Embryonic facial prominence (tissue), 1 donor: ENCODE measurements at regions not wholly inside any gene's neighbourhood (a gene's known extent, or its start where the extent isn't known, plus 50 kb on each side); places are given as distances from the start of the nearest gene placed in this dataset.

ENCODE experiments used
- DNase-seq: peaks from one replicate; pipeline ENCODE4 v3.0.0-alpha.2; 2016; ENCODE audit errors: extremely low spot score

DNA sequence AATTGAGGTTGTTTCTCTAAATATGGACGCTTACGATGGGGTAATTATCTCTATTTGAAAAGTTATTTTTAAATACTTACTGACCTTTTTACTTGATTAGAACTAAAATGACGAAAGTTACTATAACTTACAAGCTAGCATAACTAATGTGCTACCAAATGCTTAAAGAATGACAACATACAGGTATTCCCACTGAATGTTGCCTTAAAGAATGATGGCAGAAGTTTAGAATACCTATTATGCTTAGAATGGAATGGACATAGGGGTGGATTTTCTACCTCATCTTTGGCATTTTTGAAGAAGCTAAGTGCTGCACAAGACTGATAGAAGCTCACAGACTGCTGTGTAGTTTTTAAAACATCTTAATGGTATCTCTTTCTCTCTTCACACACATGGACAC, 284.8 kb downstream of the THBS2 start:
- DNase-seq, result no peak

DNA sequence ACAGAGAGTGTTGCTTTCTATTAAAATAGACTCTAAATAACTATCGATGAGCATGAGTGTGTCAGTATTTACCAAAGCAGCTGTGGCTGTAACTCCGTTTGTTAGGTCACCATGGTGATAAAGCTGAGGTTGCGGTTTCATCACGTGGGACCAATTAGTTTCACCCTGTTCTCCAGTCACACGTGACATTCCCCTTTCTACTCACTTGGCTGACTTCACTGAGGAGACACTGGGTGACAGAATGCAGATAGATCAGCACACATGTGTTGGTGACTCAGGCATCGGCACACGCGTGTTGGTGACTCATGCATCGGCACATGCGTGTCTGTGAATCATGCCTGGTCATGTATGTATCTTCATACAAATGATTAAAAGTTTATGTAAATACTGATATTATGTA, 285.4 kb downstream of the THBS2 start:
- peak; percentile 77 for DNase-seq

DNA sequence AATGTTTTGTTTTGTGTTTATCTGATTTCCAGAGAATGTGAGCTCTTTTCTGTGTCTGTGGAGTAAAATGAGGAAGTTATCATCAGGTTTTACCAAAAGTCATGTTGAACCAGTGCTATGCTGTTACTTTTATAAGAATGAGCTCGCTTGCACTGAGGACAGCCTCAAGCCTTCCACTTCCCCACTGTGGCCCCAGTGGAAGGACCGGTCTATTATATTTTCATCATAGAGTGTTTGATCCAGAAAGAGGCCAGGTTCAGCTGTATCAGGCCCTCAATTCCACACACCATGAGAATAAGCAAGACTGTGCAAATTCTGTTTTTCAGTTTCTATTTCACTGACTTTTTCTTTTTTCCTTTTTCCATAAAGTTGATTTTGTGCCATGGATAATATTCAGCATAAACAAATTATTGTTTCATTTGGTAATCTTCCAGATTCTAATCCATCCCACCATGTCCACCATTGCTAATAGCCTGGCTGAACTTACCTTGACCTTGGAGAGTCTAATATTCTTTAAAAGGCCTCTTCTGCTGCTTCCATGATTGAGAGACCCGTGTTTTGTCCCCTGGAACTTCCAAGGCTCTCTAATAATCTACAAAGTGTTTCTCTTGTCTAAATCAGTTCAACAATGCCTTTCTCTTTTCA, 286.2 kb downstream of the THBS2 start:
- DNase-seq, result peak; percentile 12

DNA sequence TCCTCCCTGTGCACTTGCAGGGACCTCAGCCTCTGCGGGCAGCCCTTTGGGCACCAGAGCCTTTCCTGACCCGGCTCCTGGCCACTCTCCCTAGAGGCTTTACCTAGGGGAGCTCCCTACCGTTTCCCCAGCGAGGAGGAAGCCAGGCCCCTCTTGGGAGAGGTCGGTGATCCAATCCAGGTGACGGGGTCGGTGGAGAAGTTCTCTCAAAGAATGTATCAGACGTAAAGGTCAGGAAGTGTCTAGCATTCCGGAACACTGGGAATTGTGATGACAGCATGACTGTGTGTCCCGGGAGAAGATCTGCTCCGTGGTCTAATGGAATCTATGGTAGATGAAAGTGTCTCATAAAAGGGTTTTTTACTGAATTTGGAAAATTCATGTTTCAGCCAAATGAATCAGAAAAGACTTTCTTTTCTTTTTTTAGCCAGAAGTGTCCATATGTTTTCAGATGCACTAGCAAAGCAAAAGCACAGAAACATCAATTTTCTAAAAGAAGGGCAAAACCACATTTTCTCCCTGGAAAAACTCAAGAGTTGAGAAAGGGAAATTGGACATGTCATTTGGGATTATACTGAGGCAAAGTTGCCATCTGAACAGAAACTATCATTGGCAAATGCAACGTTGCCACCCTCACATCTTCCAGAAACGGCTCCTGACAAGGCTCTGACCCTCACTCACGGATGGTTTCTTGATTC, 289.4 kb downstream of the THBS2 start:
- no peak for DNase-seq

DNA sequence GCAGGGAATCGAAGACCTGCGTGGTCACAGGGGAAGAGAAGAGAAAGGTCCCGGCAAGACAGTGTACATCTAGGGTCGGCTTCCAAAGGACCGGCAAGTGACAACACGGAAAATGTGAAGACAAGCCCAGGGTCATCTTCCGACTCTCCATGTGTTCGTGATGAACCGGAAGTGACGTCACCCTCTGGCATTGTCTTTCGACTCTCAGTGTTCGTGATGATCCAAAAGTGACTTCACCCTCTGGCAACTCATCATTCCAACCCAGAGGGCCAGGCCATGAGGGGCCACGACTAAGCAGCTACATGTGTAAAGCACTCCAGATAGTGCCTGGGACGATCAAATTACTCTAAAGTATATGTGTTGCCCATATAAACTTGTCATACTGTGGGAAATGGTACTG, 290.8 kb downstream of the THBS2 start:
- DNase-seq, result no peak

DNA sequence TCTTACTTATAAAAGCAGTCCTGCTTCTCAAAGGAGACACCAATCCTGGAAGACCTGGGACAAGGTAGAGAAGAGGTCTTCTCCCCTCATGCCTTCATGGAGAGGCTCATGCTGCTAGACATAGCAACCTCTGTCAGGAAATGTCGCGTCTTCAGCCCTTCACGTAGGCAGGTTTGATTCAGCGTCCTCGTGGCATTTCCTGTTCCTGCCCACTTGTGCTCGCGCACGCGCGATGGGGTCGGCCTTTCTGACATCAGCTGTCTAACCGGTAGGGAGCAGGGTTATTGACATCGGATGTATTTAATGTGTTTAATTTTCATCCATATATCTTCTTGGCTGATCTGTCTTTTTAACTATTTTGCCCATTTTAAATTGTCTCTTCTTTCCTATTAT, 292.4 kb downstream of the THBS2 start:
- no peak for DNase-seq

DNA sequence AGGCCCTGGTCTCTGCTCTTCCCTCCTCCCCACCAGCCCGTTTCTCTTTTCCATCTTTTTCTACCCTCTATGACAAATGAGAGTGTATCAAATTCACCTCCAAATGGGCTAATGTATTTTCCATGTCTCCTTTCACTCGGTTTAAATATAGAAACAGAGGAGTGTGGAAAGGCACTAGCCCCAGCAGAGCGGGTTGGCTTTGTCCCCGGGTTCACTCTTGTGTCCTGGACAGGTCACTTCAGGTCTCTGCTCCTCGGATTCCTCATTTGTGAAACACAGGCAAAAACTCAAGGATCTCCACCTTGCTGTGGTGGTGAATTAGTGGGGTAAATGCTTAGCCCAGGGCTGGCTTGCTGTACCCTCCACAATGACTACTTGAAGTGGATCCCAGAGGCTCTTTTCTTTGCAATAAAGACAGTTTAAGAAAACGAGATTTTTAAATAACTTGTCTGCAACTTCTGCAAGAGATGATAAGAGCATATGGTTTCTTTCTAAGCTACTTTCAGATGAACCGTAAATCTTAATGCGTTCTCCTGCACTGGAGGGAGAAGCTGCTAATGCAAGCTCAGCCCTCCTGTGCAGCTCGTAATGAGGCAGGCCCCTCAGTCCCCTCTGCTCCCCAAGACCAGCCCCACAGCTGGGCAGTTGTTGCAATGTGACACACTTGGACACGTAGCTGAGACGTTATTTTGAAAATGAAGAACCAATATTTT, 292.9 kb downstream of the THBS2 start:
- DNase-seq, result no peak

DNA sequence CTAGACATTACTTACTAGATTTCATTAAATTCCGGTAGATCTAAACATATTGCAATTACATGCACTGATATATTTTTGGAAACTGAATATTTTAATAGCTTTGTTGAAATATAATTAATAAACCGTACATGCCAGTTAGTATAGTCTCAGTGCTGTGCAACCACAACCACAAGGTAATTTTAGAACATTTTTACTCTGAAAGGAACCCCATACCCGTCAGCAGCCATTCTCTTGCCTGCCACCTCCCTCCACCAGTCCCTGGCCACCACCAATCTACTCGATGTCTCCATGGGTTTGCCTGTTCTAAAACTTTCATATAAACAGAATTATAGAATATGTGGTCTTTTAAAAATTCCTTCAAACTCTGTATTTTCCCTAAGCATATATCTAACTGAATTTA, 293.9 kb downstream of the THBS2 start:
- no peak for DNase-seq

DNA sequence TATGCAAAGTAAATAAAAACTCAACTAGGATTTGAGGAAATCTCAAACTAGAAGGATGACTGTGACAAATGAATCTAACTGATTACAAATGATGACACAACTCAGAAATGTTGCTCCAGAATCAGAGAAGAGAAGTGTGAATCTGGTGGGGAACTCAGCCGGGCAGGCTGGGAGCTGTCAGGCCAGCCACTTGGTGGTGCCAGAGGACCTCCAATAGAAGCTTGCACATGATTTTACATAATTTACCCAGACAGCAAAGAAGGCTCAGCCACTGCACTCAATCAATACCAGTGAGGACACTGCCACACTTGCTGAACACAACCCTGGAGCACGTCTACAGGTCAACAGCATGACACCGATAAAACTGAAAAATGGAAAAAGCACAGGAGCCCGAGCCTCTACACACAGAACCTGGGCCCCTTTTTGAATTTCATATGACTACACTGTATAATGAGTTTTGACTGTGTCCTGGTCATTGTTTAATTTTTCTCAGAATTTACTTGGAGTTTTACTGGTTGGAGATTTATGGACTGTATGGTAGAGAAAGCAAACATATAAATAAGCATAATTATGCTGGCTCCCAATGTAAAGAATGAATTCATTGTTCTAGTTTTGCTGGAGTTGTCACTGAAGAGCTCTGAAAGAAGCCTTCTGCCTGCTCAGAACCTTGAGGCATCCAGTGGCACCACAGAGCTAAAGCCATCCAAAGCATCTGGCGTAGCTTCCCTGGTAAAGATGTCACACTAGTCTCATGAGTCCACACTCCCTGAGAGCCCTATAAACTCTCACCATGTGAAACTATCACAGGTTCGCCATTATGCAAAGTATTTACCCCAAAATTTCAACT, 296.5 kb downstream of the THBS2 start:
- DNase-seq, result peak; percentile 27

DNA sequence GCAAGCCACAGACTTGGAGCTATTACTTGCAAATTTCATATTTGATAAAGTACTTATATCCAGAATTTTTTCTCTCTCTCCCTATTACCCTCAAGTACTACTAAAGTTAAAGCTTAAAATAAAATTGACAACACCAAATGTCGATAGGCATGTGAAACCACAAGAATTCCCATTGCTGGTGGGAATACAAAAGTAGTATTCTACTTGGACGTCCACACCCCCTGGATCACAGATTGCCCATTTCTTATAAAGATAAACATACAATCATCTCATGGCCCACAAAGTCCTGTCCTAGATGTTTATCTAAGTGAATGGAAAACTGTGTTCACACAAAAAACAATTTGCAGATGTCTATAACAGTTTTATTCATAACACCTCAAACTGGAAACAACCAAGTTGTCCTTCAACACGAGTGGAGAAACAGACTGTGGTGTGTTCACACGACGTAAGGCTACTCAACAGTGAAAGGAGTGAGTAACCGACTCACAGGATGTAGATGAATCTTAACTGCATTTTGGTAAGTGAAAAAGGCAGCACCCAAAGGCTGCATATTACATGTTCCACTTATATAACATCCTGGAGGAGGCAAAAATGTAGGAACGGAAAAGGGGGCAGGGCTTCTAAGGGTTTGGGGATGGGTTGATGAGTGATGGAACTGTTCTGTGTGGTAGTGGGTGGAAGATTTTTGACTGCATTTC, 297.4 kb downstream of the THBS2 start:
- no peak for DNase-seq

DNA sequence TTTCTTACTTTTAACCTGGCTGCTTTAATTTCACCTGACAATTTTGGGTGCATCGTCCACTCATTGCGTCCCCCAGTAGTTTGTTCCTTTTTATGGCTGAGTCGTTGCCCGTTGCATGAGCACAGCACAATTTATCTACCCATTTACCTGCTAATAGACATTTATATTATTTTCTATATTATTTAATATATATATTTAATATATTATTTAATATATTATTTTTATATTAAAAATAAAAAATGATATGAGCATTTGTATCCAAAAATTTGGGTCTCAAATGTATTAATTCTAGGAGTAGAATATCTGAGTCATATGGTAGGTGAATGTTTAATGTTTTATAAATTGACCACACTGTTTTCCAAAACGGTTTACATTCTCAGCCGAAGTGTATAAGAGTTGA, 300.2 kb downstream of the THBS2 start:
- DNase-seq, result no peak

DNA sequence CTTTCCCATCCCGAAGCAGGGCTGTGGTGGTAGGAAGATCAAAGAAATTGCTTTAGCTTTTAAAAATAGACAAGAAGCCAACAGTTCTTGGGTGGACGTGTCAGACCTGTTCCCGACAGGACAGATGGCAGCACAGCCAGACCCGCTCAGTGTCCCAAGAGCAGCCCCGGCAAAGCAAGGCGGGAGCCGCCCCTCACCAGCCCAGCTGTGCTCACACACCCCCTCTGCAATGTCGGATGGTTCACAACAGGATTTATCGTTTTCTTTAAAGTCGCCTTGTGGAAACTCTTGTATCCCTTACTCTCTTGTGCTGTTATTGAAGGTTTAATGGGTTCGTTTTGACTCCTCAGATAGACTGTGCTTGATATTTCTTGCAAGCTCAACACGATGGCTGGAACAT, 302.4 kb downstream of the THBS2 start:
- DNase-seq, result no peak

DNA sequence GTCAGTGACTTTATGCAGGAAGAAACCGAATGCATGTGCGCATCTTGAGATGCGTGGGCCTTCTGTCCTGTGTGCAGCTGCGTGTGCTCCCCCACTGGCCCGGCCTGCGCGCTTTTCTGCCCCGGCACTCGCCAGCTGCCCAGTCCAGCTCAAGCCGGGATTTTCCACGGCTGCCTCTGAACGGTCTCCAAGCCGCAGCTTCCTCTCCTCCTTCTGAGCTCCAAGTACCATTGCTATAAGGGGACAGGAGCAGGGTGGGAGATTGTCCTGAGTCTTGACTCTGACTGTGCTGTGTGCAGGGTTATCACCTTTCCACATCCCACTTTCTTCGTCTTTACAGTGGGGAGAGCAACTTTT, 302.8 kb downstream of the THBS2 start:
- no peak for DNase-seq

DNA sequence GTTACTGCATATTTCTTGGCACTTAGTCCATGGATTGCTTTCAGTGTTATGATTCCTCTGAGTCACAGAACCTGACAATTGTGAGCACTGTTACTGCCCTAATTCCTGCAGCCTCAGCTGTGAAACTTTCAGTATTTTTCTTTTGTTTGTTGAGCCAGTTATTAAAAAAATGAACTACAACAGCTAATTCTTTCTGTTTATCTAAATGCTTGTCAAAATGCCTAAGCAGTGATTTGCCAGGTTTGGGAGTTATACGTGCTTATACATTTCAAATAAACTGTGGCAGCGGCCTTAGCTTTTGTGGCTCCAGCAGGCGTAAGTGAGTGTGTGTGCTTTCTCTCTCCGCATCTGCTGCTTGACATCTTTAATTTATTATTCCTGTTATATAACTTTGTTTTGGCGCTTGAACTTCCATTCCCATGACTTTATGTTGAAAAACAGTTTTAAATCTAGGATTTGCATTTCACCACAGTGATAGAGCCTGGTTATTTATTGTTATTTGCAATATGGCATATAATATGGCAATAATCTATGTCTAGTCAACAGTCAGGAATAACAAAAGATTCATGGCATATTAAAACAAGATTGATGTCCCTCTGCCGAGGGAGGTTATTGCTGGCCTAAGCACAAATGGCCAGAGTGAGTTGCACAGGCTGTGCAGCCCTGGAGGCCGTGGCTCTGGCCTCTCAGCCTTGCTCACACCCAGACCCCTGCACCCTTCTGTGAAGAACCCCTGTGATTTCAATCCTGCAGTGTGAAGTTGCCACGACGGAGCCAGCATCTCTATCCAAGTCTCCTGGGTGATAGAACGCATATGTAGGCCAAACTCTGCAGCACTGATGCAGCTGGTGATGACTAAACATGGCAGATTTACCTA, 303.4 kb downstream of the THBS2 start:
- DNase-seq, result no peak

DNA sequence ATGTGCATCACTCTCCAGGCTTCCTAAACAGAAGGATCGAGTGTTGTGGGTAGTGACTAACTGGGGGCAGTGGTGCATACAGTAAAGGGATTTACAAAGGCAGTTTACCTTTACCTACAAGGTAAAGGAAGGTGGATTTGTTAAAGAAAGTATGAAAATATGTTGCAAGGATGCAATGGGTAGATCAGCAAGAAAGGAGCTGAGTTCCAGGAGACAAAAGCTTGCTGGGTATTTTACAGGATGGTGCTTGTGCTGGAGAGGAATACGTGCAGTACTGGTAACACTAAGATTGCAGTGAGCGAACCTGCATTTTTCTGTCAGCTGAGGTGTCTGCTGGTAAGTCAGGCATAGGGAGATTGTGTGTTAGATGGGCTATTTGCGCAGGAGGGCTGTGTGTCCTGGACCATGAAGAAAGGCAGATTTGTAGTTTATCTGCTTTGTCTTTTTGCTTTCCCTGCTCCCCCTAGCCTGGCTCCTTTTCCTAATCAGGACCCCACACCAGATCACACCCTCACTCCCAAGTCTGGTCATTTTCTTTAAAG, 304.6 kb downstream of the THBS2 start:
- DNase-seq, result no peak

DNA sequence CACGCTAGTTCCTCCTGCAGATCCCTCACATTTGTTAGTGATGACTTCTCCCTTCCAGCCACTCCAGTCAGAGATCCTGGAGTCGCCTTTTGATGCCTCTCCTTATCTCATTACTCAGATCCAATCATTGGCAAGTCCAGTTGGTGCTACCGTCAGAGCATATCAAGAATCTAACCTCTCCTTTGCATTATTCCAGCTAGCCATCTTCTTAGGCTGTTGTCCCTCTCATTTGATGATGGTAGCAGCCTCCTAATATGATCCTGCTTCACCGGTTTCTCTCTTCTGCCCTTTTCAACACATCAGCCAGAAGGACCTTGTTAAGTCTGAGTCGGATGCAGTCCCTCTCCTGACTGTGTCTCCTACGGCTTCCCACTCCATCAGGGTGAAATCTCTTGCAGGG, 305.6 kb downstream of the THBS2 start:
- no peak for DNase-seq

DNA sequence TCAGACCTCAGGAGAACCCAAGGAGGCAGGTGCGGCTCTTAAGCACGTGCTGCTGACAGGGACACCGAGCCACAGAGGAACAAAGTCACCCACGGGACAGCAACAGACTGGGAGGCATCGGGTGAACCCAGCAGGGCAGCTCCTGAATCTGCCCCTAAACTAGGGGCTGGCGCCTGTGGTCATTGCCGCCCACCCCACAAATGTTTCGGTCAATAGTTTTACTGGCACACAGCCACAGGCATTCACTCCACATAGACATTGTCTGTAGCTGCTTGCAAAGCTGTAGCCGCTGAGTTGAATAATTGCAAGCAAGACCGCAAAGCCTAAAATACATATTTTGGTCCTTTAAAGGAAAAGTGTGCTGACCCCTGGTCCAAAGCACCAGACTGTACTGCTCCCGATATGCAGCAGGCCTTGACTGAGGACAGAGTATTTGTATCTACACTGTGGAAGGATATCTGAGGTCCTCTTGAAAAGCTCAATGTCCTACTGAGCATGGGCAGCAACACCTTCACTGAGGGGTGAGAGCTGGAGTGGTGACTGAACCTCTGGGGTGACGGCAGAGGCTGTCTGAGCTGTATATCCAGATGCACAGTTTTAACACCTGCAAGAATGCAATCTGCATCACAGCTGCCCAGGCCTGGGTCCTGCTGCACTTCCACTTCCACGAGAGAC, 310.3 kb downstream of the THBS2 start:
- DNase-seq, result no peak

DNA sequence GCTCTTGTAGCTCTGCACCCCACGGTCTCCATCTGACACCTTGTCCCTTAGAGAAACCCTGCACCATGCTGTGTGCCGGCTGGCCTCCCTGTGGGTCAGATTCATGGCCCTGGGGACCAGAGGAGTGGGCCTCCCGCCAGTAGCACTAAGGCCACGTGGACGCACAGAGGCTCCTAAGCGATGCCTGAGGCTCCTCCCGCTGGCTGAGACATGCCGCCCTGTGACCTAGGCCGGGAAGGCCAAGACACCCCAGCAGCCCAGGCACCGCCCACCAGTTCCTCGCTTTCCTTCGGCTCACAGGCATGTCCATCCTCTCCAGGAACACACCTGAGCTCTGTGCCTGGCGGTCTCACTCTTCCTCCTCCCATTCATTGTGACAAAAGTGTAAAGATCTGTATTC, 311.0 kb downstream of the THBS2 start:
- no peak for DNase-seq

DNA sequence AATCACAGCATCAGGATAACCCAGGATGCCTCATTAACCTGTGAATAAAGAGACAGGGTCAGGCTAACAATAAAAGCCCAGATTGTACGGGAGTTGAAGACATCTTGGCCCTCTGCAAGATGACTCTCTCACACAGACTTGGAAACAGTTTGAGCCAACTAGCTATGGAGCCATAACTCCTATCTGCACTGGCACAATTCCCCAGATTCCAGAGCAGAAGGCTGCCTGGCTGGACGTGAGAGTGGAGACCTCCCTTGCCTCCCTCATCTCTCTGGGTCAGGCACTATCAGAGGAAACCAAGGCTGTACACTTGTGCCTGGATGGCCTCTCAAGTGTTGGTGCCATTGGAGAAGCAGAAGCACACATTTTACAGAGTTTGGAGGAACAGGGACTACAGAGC, 312.6 kb downstream of the THBS2 start:
- DNase-seq, result no peak

DNA sequence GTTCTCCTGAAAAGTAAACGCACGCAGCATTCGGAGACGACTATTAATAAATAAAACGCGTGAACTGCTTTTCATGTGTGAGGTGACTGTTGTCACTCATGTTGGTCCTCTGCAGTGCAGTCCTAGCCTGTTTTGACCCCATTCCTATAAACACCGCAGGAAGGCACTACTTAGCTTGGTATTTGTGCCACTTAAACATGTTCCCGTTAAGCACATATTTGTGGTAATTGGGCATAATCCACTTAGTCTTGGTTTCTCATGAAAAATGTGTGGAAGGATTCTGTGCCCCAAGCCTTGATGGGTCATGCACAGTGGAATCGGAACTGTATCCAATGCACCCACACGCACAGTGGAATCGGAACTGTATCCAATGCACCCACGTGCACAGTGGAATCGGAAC, 313.9 kb downstream of the THBS2 start:
- no peak for DNase-seq
